ENCODE measurements at regions not wholly inside any gene's neighbourhood (a gene's known extent, or its start where the extent isn't known, plus 50 kb on each side); places are given as distances from the start of the nearest gene placed in this dataset.

DNA sequence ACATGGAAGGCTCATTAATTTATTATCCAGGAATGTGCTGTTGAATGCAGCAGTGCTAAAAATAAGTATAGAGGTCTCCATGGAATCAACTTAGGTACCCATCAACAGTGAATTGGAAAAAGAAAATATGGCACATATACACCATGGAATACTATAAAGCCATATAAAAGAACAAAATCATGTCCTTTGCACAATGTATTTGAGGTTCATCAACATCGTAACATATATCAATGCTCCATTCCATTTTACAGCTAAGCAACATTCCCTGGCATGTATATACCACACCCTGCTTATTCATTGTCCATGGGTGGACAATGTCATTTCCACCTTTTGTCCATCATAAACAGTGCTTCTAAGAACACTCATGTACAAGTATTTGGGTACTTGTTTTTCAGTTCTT lies 147.8 kb upstream of the RASSF8 start:
- TF ChIP-seq, protein P1, sequence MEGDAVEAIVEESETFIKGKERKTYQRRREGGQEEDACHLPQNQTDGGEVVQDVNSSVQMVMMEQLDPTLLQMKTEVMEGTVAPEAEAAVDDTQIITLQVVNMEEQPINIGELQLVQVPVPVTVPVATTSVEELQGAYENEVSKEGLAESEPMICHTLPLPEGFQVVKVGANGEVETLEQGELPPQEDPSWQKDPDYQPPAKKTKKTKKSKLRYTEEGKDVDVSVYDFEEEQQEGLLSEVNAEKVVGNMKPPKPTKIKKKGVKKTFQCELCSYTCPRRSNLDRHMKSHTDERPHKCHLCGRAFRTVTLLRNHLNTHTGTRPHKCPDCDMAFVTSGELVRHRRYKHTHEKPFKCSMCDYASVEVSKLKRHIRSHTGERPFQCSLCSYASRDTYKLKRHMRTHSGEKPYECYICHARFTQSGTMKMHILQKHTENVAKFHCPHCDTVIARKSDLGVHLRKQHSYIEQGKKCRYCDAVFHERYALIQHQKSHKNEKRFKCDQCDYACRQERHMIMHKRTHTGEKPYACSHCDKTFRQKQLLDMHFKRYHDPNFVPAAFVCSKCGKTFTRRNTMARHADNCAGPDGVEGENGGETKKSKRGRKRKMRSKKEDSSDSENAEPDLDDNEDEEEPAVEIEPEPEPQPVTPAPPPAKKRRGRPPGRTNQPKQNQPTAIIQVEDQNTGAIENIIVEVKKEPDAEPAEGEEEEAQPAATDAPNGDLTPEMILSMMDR (IDR thresholded peaks at IDR 0.05 in 4 of 5, conservative IDR thresholded peaks at IDR 0.05 in 1 of 5) = no peak
- TF ChIP-seq POLR2A (IDR thresholded peaks at IDR 0.05) = no peak

All from gastrocnemius medialis (tissue), 4 donors.